GM18499 (cell line): ENCODE measurements at regions not wholly inside any gene's neighbourhood (a gene's known extent, or its start where the extent isn't known, plus 50 kb on each side); places are given as distances from the start of the nearest gene placed in this dataset.
"Not testable (repeated sequence)": the region's sequence is repeated elsewhere in the genome, so short reads cannot be mapped to it uniquely, and the experiment has no call there.

Source experiments
- ATAC-seq: cut with Tn5 transposase; IDR thresholded peaks from one replicate; pipeline ENCODE4 v1.9.1; 2021; ENCODE audit warnings: moderate number of reproducible peaks; ENCODE audit not compliant: insufficient read depth, unreplicated experiment

DNA sequence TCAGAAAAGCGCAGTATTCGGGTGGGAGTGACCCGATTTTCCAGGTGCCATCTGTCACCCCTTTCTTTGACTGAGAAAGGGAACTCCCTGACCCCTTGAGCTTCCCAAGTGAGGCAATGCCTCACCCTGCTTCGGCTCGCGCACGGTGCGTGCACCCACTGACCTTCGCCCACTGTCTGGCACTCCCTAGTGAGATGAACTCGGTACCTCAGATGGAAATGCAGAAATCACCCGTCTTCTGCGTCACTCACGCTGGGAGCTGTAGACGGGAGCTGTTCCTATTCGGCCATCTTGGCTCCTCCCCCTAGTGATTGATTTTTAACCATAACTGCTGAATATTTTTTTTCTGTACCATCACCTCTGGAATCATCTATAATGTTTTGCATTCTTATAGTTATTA is 359.1 kb downstream of the C3orf38 start:
- not testable (repeated sequence) for ATAC-seq

DNA sequence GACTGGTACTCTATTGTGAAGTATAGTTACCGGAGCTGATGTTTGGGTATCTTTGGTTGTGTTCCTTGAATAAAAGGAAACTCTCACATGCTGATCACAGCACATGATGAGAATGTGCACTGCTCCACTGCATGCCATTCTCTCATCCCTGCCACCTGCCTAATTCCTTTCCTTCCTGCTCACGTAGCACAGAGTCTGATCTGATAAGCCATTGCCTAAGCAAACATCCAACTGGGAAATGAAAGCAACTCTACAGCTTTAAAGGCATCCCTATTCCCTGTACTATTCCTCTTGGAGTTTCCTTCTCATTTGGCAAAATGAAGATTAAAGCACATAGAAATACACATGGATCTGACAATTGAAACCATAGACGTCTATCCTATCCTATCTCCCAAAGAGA is 359.8 kb downstream of the C3orf38 start:
- no peak for ATAC-seq

DNA sequence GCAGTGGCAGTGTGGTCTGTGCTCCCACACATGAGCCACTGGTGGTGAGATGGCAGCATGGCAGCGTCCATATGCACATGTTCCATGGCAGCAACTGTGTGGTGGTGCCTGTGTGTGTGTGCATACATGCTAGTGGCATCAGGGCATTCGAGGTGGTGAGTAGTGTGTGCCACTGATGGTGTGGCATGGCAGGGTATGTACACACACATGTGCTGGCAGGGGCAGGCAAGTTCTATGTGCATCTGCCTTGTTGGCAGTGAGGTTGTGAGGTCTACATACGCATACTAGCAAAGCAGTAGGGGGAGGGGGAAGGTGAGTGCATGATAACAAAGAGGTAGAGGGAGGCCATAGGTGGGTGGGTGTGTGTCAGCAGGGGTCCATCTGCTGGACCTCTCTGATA is 378.7 kb downstream of the C3orf38 start:
- ATAC-seq: no peak

DNA sequence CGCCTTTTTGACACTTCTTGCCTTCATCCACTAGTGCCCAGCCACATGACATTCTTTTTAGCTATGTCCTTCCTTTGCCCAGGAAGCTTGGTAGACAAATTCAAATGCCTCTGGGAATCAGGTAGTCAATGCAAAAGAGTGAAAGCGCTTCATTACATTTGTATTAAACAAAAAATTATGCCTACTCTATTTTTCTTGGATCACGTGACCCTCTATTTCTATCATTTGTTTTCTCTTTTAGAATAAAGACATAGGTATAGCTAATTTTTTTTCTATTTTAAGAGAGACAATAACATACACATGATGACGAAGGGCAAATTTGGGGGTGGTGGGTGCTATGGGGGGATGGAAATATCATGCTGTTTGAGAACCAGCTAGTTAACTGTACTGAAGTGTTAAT is 384.8 kb downstream of the C3orf38 start:
- no peak for ATAC-seq

DNA sequence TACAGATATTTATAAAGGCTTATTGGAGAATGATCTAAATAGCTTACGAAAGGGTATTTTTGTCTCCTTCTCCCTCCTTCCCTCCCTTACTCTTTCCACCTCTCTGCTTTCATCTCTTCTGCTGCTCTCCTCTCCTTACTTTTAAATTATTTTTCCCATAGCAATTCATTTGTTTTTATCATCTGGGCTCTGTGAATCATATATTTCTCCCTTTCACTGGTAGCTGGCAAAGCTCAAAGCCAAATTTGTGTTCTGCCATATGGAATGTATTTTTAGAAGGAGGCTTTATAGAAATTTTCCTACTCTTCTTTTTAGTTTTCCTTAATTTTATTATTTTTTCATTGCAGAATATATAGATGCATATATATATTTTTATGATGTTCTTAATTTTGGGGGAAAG is 385.8 kb downstream of the C3orf38 start:
- ATAC-seq: no peak

DNA sequence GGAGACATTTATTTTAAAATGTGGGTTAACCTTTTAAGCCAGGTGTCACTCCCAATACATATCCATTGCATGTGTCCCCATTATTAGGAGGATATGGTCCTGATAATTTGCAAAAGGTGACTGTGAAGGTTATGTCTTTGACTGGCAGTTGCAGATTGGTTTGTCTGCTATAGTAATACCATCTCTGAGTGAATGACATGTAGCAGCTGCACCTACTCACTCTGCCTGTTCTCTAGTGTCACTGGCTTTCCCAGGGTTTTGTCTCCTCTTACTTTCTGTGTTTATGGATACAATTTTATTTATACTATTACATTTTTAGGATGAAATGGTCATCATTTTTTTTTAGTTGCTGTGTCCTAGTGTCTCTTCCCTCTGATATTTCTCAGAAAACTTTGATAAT is 393.2 kb downstream of the C3orf38 start:
- no peak for ATAC-seq

DNA sequence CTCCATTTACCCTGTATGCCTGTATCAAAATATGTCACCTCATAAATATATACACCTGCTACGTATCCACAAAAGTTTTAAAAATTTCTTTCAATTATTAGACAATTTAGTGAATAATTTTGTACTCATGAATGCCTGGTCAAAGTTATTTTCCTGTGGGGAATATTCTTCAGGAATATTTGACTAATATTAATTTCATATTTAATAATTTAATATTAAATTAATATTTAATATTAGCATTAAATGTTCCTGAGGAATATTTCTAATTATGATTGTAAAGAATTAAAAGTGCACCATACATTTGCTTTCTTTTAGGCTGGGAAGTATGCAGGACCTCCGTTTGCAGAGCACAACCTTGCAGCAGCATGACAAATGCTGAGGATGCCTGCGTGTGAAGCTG is 422.7 kb downstream of the C3orf38 start:
- no peak for ATAC-seq

DNA sequence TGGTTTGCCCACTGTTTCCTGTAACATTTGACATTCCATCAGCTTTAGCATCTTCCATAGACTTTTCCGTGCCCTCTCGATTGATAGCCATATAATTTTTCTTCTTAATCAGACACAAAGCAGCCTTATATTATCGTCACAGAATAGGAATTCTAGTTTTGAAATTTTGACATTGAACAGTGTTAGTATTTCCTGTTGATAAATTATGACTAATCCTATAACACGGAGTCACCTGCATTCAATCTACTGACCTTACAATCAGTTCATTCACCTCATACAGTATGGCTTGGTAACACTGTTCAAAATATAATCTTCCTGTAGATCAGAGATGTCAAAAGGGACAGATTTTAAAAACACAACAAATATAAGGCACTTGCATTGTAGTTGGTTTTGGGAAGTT is 423.7 kb downstream of the C3orf38 start:
- no peak for ATAC-seq

DNA sequence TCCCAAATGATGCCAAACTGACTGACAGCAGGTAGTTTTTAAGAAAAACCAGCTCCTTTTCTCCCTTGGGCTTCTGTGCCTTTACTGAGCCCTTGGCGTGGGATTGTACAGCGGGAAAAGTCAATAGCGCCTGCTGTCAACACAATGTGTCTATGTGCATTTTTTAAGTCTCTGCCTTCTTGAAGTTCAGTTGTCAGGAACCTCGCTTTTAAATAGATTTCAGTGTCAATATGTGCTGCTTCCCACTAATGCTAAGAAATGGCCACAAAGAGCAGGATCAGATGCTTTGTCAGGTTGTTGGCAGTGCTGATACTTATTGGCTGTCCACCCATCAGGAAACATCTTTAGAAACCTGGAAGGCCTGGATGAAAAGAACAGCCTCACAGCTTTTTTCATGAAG is 424.4 kb downstream of the C3orf38 start:
- no peak for ATAC-seq

DNA sequence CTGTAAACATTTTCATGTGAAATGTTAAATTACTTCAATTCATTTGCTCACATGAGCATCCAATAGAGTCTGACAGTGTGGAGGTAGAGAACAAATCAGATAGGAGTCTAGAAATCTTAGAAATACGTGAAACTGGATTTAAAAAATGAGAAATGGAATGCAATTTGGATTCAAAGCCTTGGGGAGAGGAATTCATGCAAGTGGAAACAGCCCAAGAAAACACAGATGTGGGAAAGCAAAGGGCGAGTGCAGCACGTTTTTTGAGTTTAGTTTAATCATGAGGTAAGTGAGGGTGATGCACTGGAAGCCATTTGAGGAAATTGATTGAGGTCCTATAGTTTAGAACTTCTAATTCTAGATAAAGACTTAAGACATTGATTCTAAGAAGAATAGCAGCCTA is 434.7 kb downstream of the C3orf38 start:
- no peak for ATAC-seq

DNA sequence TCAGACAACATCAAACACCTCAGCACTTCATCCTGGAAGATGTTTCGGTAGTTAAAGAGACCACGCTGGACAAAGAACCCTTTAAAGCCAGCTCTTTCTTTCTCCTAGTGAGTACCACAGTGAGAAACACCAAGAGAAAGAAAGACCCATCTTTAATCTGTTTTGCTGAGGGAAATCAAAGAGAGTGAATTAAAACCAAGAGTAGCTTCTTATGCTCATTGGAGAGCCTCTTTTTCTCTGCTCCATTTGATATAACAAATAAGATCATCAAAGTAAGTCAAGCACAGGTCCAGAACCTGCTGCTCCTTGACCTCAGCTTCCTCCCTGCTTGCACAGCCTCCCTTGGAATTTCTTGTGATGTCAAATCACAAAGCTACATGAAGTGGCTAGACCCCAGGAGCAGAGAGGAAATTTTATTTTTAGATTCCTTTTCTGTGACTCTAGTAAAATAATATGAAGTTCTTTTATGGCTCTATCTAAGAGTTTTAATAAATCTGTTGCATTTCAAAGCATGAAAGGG is 436.4 kb downstream of the C3orf38 start:
- no peak for ATAC-seq

DNA sequence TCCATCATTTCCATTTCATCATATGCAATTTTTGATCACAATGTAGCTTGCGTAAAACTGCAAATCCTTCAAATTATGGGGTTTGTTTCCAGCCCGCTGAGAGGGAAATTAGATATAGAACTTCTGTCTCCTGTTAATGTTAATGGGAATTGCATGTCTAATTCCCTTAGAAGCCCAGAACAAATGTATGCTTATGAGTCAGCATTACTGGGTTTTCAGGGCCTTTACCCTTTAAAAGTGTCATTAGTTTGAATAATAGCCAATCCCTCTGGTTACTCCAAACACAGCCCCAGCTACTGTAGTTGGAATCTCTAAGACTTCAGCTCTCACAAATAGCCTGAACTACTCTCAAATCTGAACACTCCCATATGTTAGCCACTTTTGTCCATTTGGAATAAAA is 439.4 kb downstream of the C3orf38 start:
- ATAC-seq: no peak

DNA sequence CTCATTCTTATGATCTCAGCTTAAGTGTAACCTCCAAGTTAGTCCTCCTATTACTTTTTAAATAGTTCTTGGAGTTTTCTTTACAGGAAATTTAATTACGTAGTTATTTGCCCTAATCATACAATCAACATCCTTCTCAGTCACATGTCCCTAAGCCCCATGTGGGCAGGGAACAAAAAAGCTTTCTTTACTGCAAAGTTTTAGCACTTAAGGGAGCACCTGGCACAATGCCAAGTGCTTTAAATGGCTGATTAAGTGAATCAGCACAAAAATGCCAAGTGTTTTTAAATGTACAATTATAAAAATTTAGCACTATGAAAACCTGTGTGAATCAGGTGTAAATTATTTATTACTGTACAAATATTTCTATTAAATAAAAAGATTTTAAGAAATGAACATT is 445.3 kb downstream of the C3orf38 start:
- ATAC-seq: no peak

DNA sequence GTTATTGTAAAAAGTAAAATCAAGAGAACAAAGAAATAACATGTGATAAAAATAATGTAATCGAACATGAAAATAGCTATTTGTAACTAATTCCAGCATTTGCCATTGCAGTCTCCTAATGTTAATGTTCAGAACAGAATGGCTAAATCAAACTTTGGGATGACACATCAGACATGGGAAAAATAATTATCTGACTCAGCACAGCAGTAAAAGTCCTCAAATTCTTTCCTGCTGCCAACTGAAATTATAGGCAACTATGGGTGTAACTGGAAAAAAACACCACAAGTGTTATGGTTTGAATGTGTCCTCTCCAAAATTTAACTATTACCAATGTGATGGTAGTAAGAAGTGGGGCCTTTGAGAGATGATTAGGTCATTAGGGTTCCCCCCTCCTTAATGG is 446.7 kb downstream of the C3orf38 start:
- ATAC-seq: no peak

DNA sequence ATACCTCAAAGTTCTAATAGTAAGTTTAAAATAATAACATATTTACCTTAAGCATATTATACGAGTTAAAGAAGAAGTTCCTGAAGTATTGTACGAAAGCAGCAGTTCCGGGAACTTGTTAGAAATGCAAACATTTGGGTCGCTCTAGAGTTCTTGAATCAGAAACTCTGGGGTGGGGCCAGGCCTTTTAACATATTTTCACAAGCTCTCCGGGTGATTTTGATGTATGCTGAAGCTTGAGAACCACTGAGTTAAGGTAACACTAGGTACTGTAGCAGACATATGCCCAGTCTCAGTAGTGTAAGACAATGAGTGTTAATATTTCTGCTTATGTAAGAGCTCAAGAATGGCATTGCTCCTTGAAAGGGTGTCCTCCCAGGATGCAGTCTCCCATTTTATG is 461.1 kb downstream of the C3orf38 start:
- no peak for ATAC-seq

DNA sequence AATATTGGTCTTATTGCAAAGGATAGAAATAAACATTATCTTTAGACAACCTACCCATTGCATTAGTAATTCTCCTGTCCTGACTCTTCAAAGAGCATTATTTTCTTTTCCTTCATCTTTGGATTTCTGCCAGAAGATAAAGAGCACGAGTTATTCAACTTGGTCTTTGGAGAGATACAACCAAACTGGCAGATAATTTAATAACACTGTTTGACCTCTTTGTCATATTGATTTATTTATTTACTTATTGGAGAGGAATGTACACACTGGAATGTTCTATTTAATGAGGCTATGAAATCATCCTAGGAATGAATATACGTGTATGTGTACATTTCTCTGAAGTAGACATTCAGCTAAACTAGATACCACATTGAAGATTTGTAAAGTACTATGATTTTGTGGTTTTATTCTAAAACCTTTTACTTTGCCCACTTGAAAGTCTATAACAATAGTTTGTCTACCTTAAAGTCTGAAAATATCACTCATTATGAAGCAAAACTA is 462.1 kb downstream of the C3orf38 start:
- no peak for ATAC-seq

DNA sequence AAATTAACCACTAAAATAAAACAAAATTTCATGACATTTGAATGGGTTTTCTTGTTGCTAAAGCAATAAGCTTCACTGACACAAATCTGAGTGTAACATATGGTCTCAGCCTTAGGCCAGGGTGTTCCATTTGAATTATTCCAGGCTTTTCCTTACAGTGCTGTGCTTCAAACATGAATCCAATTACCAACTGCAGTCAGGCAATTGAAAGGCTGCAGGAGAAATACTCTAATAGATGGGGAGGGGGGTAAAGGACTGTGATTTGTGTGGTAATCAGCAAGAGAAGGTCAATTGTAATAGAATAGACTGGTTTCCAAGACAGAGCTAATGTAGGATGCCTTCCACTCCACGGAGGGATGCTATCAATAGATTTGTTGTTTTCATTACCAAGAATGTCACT is 466.7 kb downstream of the C3orf38 start:
- no peak for ATAC-seq

DNA sequence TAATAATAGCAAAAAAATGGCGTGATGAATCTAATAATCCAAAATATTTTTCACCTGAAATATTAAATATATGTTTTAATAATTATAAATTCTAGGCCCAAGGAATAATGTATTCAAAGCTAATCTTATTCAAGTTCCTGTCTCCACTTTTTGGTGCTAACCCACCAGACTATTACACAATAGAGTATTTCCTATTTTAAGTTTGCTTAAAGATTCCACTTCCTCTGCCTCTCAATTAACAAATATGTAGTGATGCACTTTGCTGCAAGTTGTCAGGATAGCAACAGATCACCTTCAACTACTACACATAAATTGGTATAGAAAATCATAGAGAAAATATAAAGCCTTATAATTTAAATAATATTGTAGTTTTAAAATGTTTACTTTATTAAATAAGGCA is 467.5 kb downstream of the C3orf38 start:
- ATAC-seq: no peak

DNA sequence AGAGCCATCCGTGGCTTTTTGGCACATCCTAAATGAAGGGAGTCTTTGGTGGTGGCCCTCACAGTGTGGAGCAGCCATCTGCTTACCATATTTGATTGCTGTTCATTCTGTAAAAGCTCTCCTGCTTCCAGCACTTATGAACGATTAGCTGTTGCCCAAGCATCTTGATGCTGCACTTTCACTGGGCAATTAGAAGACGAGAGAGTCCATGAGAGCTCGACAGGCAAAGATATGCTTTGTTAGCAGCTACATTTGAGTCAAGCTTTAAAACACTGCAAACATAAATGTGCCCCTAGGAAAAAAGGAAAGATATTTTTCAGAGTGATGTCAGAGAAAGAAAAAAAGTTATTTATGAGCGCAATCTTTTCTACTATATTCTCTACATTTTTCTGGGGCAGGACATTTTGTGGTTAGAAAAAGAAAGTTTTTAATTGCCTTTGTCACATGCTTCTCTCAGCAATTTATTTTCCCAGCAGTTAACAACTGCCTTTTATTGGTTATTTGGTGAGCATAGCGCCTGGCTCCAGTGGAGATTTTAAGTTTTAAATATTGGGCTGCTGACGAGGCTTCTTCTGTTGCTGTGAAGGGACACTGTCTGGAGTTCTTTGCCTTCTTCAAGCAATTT is 468.4 kb downstream of the C3orf38 start:
- ATAC-seq: no peak

DNA sequence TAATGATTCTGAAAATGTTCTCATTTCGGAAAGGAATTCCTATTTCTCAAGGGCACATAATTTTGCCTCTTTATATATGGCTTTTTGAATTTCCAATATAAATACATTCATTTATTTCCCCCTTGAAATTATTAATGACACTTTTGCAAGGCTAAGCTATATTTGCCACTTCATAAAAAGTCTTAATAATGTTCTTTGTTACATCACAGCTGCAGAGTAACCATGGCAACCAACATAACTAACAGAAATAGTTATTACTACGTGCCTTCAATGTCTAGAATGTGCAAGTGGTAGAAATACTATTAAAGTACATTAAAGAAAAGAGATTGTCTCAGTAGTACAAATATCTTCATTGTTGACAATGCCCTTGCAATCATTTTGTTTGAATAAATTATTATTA is 471.8 kb downstream of the C3orf38 start:
- no peak for ATAC-seq

DNA sequence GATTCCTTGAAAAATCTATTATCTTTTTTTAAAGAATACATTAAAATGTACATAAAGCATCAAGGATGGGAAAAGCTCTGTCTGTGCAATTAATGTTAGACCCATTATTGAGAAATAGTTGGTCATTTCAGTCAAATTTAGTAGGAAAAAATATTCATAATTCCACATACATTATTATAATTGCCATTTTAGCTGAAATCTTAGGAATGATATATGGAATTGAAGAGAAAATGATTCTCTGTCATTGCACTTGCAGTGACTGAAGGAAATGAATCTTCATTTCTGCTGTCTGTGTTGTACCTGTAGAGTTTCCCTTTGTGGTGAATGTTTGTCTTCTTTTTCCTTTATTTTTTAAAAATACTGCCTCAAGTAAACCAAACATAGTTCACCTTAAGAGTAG is 473.9 kb downstream of the C3orf38 start:
- no peak for ATAC-seq

DNA sequence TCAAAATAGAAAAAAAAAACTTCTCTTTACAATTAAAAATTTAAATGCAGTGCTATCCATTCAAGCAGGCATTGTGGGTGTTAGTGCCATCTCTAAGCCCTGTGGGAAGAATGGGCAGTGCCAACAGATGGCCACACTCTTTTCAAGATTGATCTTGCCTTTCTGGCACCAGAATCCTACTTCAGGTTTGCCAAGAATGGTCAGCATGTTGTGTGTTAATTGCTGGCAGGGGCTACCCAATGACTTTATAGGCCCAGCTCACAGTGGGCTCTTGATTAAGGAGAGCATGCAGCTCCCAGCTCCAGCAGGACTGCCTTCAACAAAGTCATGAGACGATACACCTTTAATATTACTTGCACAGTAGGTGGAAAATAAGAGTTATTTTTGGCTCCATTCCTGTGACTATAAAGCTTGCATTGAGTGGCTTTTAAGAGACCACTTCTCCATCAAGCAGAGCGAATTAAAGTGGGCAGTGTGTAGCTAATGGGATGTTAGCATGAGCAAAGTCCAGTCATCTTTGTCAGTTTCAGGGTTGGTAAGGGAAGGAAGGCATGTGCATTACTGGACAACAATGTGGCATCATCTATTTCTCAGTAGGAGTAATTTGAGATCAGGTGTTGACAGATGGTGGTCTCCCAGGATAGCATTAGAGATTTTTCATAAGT is 476.8 kb downstream of the C3orf38 start:
- ATAC-seq: no peak
